Lower leg skin (tissue), 3 donors: ENCODE measurements at regions not wholly inside any gene's neighbourhood (a gene's known extent, or its start where the extent isn't known, plus 50 kb on each side); places are given as distances from the start of the nearest gene placed in this dataset.

Source experiments
- CTCF ChIP-seq, 3 donors: fragments of 450-650 bp; IDR thresholded peaks; one replicate each; pipeline ENCODE4 v1.5.1; 2016; ENCODE audit warnings: antibody characterized with exemption in 3 of 3, mild to moderate bottlenecking in 3 of 3, moderate library complexity in 2 of 3
- POLR2A ChIP-seq, 2 donors: fragments of 450-650 bp; IDR thresholded peaks; one replicate each; pipeline ENCODE4 v1.6.1; 2016 to 2017; ENCODE audit warnings: antibody characterized with exemption in 2 of 2, mild to moderate bottlenecking in 1 of 2, moderate library complexity in 1 of 2

DNA sequence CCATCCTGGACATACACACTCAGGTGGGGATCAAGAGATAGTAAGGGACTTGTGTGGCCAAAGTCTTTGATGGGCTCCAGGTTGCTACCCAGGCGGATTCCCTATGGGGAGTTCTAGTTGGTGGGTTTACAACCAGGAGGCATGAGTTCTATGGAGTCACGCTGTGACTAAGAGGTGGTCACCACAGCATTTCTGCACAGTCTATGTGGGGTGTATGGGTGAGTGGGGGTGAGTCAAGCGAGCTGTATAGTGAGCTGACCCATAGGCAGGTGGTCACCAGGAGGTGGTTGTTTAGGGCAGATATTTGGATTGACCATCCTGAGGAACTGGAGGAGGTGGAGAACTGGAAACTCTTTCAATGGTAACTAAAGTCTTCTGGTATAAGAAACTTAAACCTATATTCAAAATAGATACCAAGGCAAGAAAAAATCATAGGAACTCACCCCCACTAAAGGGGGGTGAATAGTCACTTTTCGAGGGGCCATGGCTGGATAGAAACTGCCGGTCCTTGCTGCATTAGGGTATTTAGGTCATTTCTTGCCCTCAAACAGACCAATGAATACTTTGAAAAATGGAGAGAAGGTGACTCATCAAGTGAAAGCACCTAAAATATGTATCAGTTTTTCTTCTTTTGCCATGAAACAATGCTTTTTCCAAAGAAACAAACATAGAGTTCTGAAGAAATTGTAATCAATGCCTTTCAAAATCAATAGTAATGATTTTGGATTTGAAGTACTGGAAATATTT is 84.3 kb upstream of the NRN1 start:
- TF ChIP-seq POLR2A (IDR thresholded peaks at IDR 0.05) (no peak), CTCF (IDR thresholded peaks at IDR 0.05) (no peak)
